K562 (cell line): ENCODE measurements at regions not wholly inside any gene's neighbourhood (a gene's known extent, or its start where the extent isn't known, plus 50 kb on each side); places are given as distances from the start of the nearest gene placed in this dataset.

Source experiments
- ASH1L ChIP-seq: fragments of 450-650 bp; IDR thresholded peaks from 2 replicates; pipeline ENCODE4 v1.6.1; 2018; ENCODE audit warnings: borderline replicate concordance, mild to moderate bottlenecking, low read depth; ENCODE audit not compliant: partially characterized antibody
- ATF1 ChIP-seq, 2 experiments: fragments of 450-650 bp in 1 of 2; IDR thresholded peaks; 2 replicates each; pipeline ENCODE4 v1.6.1; 2016; ENCODE audit warnings: missing compliant biosample characterization in 1 of 2, missing genetic modification characterization in 1 of 2
- ATF3 ChIP-seq, 2 experiments: fragments of 450-650 bp in 1 of 2; sonication (generic) in 1 of 2; formaldehyde crosslinking in 1 of 2; IDR thresholded peaks in 1 of 2; conservative IDR thresholded peaks in 1 of 2; 2 replicates each; pipeline versions ENCODE4 v1.6.1 to v1.8.1; 2016 to 2023; ENCODE audit warnings: mild to moderate bottlenecking in 2 of 2, moderate library complexity in 2 of 2, inconsistent platforms in 1 of 2, missing genetic modification reagents in 1 of 2
- CXXC5 ChIP-seq: fragments of 250-450 bp; sonication (Bioruptor Pico); IDR thresholded peaks from 2 replicates; pipeline ENCODE4 v1.8.0; 2022; ENCODE audit warnings: inconsistent platforms, mild to moderate bottlenecking, moderate library complexity
- ERF ChIP-seq: fragments of 450-650 bp; formaldehyde crosslinking; IDR thresholded peaks from 2 replicates; pipeline ENCODE4 v1.4.0; 2020; ENCODE audit warnings: mild to moderate bottlenecking, mixed read lengths
- HDAC8 ChIP-seq: fragments of 450-650 bp; IDR thresholded peaks from 2 replicates; pipeline ENCODE4 v1.6.1; 2016; ENCODE audit warnings: mild to moderate bottlenecking, missing genetic modification characterization, moderate library complexity, missing compliant biosample characterization
- MCM2 ChIP-seq: fragments of 450-650 bp; IDR thresholded peaks from 2 replicates; pipeline ENCODE4 v1.6.1; 2017; ENCODE audit warnings: low read depth, mild to moderate bottlenecking
- MYNN ChIP-seq, 2 experiments: sonication (generic); formaldehyde crosslinking in 1 of 2; IDR thresholded peaks; 2 replicates each; pipeline versions ENCODE4 v1.5.0 to v1.6.1; 2016 to 2020; ENCODE audit warnings: antibody characterized with exemption in 1 of 2, missing genetic modification reagents in 1 of 2
- PHF20 ChIP-seq: fragments of 450-650 bp; IDR thresholded peaks from 2 replicates; pipeline ENCODE4 v1.6.1; 2018; ENCODE audit not compliant: partially characterized antibody
- PKNOX1 ChIP-seq: fragments of 450-650 bp; IDR thresholded peaks from 2 replicates; pipeline ENCODE4 v1.6.1; 2016
- PREB ChIP-seq: sonication (generic); formaldehyde crosslinking; IDR thresholded peaks from 2 replicates; pipeline ENCODE4 v1.8.1; 2023; ENCODE audit warnings: mild to moderate bottlenecking, missing genetic modification reagents
- RBM39 ChIP-seq: fragments of 200-400 bp; formaldehyde crosslinking; optimal IDR thresholded peaks from 2 replicates; pipeline ENCODE3; 2018; ENCODE audit warnings: low read depth, low read length
- SAP30 ChIP-seq: fragments of 200-600 bp; sonication (generic); IDR thresholded peaks from 2 replicates; pipeline ENCODE4 v1.6.1; 2012; ENCODE audit warnings: borderline replicate concordance, low read depth, mild to moderate bottlenecking, moderate library complexity, low read length, control low read depth, inconsistent platforms; ENCODE audit not compliant: insufficient read depth, poor library complexity, severe bottlenecking
- TAF15 ChIP-seq: fragments of 200-400 bp; formaldehyde crosslinking; IDR thresholded peaks from 2 replicates; pipeline ENCODE4 v1.6.1; 2017; ENCODE audit warnings: mild to moderate bottlenecking, low read depth, low read length, moderate library complexity
- TEAD1 ChIP-seq, 2 experiments: fragments of 450-650 bp in 1 of 2; sonication (generic) in 1 of 2; formaldehyde crosslinking; IDR thresholded peaks; 2 replicates each; pipeline versions ENCODE4 v1.4.0 to v1.8.0; 2020 to 2022; ENCODE audit warnings: mild to moderate bottlenecking in 2 of 2, missing genetic modification reagents in 1 of 2
- THAP12 ChIP-seq: fragments of 250-450 bp; sonication (Bioruptor Pico); IDR thresholded peaks from 2 replicates; pipeline ENCODE4 v1.9.0; 2021; ENCODE audit warnings: mild to moderate bottlenecking, inconsistent platforms
- ZNF232 ChIP-seq: sonication (generic); formaldehyde crosslinking; IDR thresholded peaks from 2 replicates; pipeline ENCODE4 v1.8.0; 2022; ENCODE audit warnings: mild to moderate bottlenecking, missing genetic modification reagents
- ZNF699 ChIP-seq: fragments of 250-450 bp; sonication (Bioruptor Pico); IDR thresholded peaks from 2 replicates; pipeline ENCODE4 v1.8.0; 2021; ENCODE audit warnings: mild to moderate bottlenecking, moderate library complexity; ENCODE audit not compliant: insufficient replicate concordance
- TF ChIP-seq, protein P1 (sequence below): fragments of 250-450 bp; sonication (Bioruptor Pico); IDR thresholded peaks from 2 replicates; pipeline ENCODE4 v1.5.0; 2021
- TF ChIP-seq, protein P2 (sequence below), 2 experiments: IDR thresholded peaks; 2 replicates each; pipeline ENCODE4 v1.6.1; 2011; ENCODE audit warnings: borderline replicate concordance in 1 of 2, control low read depth in 1 of 2, low read depth in 1 of 2, low read length in 1 of 2, mild to moderate bottlenecking in 1 of 2, mixed read lengths in 1 of 2, moderate library complexity in 1 of 2; ENCODE audit not compliant: insufficient read depth in 1 of 2, insufficient read length in 1 of 2, poor library complexity in 1 of 2, severe bottlenecking in 1 of 2; ENCODE audit errors: extremely low read depth in 1 of 2

- TF ChIP-seq ATF3 (IDR thresholded peaks at IDR 0.05) = no peak
- no peak for TF ChIP-seq ATF3 (CRISPR knock-in tag; conservative IDR thresholded peaks at IDR 0.05)
- no peak for TF ChIP-seq PREB
- TF ChIP-seq ERF (CRISPR knock-in tag) = no peak
- TF ChIP-seq MYNN (IDR thresholded peaks at IDR 0.05) = no peak
- no peak for TF ChIP-seq MYNN (CRISPR knock-in tag; IDR thresholded peaks at IDR 0.05)
- no peak for TF ChIP-seq ATF1 (CRISPR knock-in tag; IDR thresholded peaks at IDR 0.05)
- TF ChIP-seq ATF1 (tag; IDR thresholded peaks at IDR 0.05) = no peak
- TF ChIP-seq HDAC8 (tag) = no peak
- TF ChIP-seq, protein P1, sequence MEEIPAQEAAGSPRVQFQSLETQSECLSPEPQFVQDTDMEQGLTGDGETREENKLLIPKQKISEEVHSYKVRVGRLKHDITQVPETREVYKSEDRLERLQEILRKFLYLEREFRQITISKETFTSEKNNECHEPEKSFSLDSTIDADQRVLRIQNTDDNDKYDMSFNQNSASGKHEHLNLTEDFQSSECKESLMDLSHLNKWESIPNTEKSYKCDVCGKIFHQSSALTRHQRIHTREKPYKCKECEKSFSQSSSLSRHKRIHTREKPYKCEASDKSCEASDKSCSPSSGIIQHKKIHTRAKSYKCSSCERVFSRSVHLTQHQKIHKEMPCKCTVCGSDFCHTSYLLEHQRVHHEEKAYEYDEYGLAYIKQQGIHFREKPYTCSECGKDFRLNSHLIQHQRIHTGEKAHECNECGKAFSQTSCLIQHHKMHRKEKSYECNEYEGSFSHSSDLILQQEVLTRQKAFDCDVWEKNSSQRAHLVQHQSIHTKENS (CRISPR knock-in tag) = no peak
- TF ChIP-seq ZNF699 (CRISPR knock-in tag) = no peak
- TF ChIP-seq PHF20 = no peak
- no peak for TF ChIP-seq RBM39
- no peak for TF ChIP-seq TEAD1 (CRISPR knock-in tag; IDR thresholded peaks at IDR 0.05)
- TF ChIP-seq THAP12 (CRISPR knock-in tag) = no peak
- TF ChIP-seq CXXC5 (CRISPR knock-in tag) = no peak
- TF ChIP-seq, protein P2, sequence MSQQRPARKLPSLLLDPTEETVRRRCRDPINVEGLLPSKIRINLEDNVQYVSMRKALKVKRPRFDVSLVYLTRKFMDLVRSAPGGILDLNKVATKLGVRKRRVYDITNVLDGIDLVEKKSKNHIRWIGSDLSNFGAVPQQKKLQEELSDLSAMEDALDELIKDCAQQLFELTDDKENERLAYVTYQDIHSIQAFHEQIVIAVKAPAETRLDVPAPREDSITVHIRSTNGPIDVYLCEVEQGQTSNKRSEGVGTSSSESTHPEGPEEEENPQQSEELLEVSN (IDR thresholded peaks at IDR 0.05; ENCODE audit: borderline replicate concordance in 1 of 2, extremely low read depth in 1 of 2, insufficient read depth in 1 of 2, insufficient read length in 1 of 2, low read depth in 1 of 2, low read length in 1 of 2, poor library complexity in 1 of 2, severe bottlenecking in 1 of 2) = peak in 1 of 2 experiments; percentile 38
- TF ChIP-seq MCM2 = no peak
- peak; percentile 73 for TF ChIP-seq ASH1L
- TF ChIP-seq TAF15 = no peak
- TF ChIP-seq PKNOX1 = peak; percentile 54
- no peak for TF ChIP-seq ZNF232 (CRISPR knock-in tag)
- no peak for TF ChIP-seq SAP30
Measured at GRCh38 chr11:45593992-45594391, 71.4 kb downstream of the CHST1 start (continued).
